Urinary bladder (tissue), 3 donors: ENCODE measurements at regions not wholly inside any gene's neighbourhood (a gene's known extent, or its start where the extent isn't known, plus 50 kb on each side); places are given as distances from the start of the nearest gene placed in this dataset.
"Not testable (repeated sequence)": the region's sequence is repeated elsewhere in the genome, so short reads cannot be mapped to it uniquely, and the experiment has no call there.

Experiments
- DNase-seq: peaks from one replicate; pipeline ENCODE4 v3.0.0-alpha.2; 2015; ENCODE audit errors: extremely low spot score
- H3K27ac ChIP-seq: one replicate; pipeline ENCODE4 v1.5.1; 2013; ENCODE audit warnings: low read depth, mild to moderate bottlenecking, moderate library complexity
- H3K36me3 ChIP-seq: one replicate; pipeline ENCODE4 v1.6.1; 2013; ENCODE audit warnings: mild to moderate bottlenecking, moderate library complexity; ENCODE audit not compliant: insufficient read depth
- H3K4me1 ChIP-seq: one replicate; pipeline ENCODE4 v1.6.1; 2013; ENCODE audit warnings: mild to moderate bottlenecking, moderate library complexity; ENCODE audit not compliant: insufficient read depth
- H3K4me3 ChIP-seq: one replicate; pipeline ENCODE4 v1.5.1; 2013; ENCODE audit warnings: low read depth, low read length
- WGBS: extraction: QIAGEN DNeasy Blood & Tissue Kit; methylation state at CpG from one replicate; pipeline ENCODE4 v1.1.7; 2013; 5-methylcytosine and 5-hydroxymethylcytosine counted together
- donor health status: healthy with polysubstance abuse.
- donor health status: healthy.

DNA sequence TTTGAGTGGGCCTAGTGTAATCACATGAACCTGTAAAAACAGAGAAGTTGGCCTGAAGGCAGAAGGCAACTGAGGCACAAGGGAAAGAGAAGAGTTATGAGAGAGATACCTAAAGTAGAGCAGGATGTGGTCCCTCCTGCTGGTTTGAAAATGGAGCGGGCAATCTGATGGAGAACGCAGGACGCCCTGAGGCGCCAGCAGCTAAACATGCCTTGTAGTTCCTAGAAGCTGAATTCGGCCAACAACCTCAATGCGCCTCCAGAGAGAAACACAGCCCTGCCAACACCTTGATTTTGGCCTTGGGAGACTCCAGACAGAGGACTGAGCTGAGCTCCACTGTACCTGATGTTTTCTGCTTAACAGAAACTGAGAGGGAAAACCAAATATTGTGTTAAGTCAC, 469.9 kb downstream of the SOCS6 start:
- Histone ChIP-seq H3K4me1 (no peaks in the 10 kb centered on the region), H3K4me3 (no peak overlapping the region), H3K36me3 (no peaks in the 10 kb centered on the region), H3K27ac (no peak overlapping the region)
- WGBS = 92% methylated on average over 6 of the region's 6 CpGs
- DNase-seq = no peak

DNA sequence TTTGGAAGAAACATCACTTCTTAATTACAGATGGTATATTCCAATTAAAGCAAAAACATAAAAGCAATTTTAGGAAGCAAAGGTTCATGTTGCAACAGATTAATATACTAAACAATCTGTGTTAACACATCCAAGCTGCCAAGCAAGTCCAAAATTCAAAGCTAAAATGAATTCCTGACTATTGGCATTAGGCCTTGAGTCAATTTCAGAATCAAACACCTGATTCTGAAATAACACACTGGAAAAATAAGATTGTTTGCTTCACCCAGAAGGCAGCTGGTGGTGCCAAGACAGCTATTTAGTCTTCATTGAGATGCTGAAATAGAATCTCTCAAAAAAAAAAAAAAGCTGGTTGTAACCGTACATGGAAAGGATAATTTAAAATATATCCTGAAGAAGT, 465.6 kb downstream of the SOCS6 start:
- no peaks in the 10 kb centered on the region for H3K36me3 ChIP-seq
- 90% methylated on average over 1 of the region's 1 CpG for WGBS
- H3K4me3 ChIP-seq = no peak overlapping the region
- no peak for DNase-seq
- no peak overlapping the region for H3K27ac ChIP-seq
- H3K4me1 ChIP-seq = no peaks in the 10 kb centered on the region

GRCh38 chr18:70732916-70733315, 444.1 kb downstream of the SOCS6 start:
- Histone ChIP-seq H3K36me3 (no peaks in the 10 kb centered on the region), H3K27ac (no peak overlapping the region), H3K4me1 (no peaks in the 10 kb centered on the region), H3K4me3 (no peak overlapping the region)
- 77% methylated on average over 4 of the region's 4 CpGs for WGBS
- no peak for DNase-seq

DNA sequence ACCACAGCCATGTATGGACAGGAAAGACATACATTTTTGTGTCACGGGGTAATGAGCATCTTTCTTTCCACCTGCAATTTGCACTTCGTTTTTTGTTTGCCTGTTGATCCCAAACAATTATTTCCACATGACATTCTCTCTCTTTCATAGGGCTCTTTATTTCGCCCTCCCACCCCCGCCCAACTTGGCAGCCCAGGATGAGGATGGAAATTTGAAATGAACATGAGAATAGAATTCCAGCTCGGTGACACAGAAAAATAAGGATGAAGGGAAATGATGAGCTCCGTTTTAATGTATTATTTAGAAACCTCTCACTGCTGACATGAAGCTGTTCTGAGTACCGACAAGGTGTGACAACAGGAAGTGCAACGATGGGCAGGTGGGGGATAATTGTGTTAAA, 443.3 kb downstream of the SOCS6 start:
- H3K4me3 ChIP-seq = no peak overlapping the region
- H3K4me1 ChIP-seq = no peaks in the 10 kb centered on the region
- no peaks in the 10 kb centered on the region for H3K36me3 ChIP-seq
- 73% methylated on average over 8 of the region's 8 CpGs for WGBS
- no peak for DNase-seq
- no peak overlapping the region for H3K27ac ChIP-seq

DNA sequence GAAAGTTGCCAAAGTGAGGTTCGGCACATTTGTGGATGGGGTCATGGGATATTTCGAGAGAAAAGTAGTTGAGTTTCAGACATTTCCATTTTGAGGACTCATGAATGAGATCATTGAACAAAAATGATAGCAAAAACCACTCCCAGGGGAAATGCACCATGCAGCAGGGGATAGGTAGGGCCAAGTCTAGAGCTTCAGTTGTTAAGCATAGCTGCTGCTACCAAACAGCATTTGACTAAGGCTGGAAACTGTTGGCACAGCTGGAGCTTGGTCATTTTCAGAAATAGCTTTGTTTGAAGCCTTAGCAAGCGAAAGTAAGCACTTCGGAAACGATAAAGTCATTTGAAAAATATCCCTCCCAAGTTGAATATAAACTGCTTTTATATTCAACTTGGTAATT, 431.8 kb downstream of the SOCS6 start:
- H3K4me3 ChIP-seq = no peak overlapping the region
- DNase-seq = no peak
- 85% methylated on average over 5 of the region's 5 CpGs for WGBS

GRCh38 chr18:70709720-70710119, 420.9 kb downstream of the SOCS6 start:
- H3K4me1 ChIP-seq = no peaks in the 10 kb centered on the region
- 75% methylated on average over 3 of the region's 3 CpGs for WGBS
- H3K27ac ChIP-seq = no peak overlapping the region
- H3K36me3 ChIP-seq = no peaks in the 10 kb centered on the region
- DNase-seq = no peak
- H3K4me3 ChIP-seq = no peak overlapping the region

More for the DNA sequence above, 431.8 kb downstream of the SOCS6 start:
- Histone ChIP-seq H3K36me3 (no peaks in the 10 kb centered on the region), H3K27ac (no peak overlapping the region), H3K4me1 (no peaks in the 10 kb centered on the region)

DNA sequence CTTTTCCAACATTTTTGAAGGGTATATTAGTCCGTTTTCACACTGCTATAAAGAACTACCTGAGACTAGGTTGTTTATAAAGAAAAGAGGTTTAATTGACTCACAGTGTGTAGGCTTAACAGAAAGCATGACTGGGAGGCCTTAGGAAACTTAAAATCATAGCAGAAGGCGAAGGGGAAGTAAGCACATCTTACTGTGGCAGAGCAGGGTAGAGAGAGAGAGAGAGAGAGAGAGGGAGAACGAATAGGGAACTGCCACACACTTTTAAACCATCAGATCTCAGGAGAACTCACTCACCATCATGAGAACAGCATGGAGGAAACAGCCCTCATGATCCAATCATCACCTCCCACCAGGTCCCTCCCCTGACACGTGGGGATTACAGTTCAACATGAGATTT, 420.3 kb downstream of the SOCS6 start:
- H3K36me3 ChIP-seq = no peaks in the 10 kb centered on the region
- WGBS = 56% methylated on average over 4 of the region's 4 CpGs
- H3K4me3 ChIP-seq = no peak overlapping the region
- DNase-seq = no peak
- no peak overlapping the region for H3K27ac ChIP-seq
- no peaks in the 10 kb centered on the region for H3K4me1 ChIP-seq

- no peak overlapping the region for H3K4me3 ChIP-seq
- DNase-seq = no peak
- no peak overlapping the region for H3K27ac ChIP-seq
- H3K36me3 ChIP-seq = no peaks in the 10 kb centered on the region
- H3K4me1 ChIP-seq = no peaks in the 10 kb centered on the region
- WGBS = 65% methylated on average over 3 of the region's 3 CpGs
These were observed 417.1 kb downstream of the SOCS6 start for GRCh38 chr18:70705831-70706416.

DNA sequence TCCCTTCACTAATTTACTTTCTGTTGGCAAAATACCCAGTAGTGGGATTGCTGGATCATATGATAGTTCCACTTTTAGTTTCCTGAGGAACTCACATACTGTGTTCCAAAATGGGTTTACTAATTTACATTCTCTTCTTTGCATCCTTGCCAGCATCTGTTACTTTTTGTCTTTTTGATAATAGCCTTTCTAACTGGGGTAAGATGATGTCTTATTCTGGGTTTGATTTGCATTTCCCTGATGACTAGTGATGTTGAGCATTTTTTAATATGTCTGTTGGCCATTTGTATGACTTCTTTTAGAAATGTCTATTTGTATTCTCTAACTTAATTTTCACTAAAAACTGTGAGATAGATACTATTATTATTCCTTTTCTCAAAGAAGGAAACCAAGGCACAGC, 411.7 kb downstream of the SOCS6 start:
- Histone ChIP-seq H3K27ac (no peak overlapping the region), H3K4me1 (no peaks in the 10 kb centered on the region), H3K36me3 (no peaks in the 10 kb centered on the region), H3K4me3 (no peak overlapping the region)
- DNase-seq = no peak

GRCh38 chr18:70698574-70698973, 409.7 kb downstream of the SOCS6 start:
- DNase-seq = no peak
- Histone ChIP-seq H3K4me3 (no peak overlapping the region), H3K4me1 (no peaks in the 10 kb centered on the region), H3K27ac (no peak overlapping the region), H3K36me3 (no peaks in the 10 kb centered on the region)
- WGBS = 90% methylated on average over 3 of the region's 3 CpGs

DNA sequence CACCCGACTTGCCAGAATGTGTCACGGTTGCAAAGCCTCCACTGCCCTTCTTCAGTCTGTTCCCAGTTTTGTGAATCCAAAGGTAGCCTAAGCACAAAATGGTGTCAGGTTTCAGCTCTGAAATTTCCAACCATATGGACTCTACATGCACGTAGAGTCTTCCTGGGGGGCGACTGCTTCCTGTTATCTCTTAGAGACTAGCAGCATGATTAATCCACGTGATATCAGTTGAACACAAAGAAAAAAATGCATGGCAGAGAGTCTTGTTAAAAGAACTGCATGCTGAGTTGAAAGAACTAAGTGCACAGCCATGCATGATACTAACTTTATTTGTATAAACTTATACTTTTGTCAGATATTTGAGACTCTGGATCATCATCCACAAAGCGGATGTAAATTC, 404.4 kb downstream of the SOCS6 start:
- 25% methylated on average over 6 of the region's 6 CpGs for WGBS
- no peak for DNase-seq
- H3K27ac ChIP-seq = no peak overlapping the region
- H3K36me3 ChIP-seq = no peaks in the 10 kb centered on the region
- H3K4me1 ChIP-seq = no peaks in the 10 kb centered on the region
- no peak overlapping the region for H3K4me3 ChIP-seq

DNA sequence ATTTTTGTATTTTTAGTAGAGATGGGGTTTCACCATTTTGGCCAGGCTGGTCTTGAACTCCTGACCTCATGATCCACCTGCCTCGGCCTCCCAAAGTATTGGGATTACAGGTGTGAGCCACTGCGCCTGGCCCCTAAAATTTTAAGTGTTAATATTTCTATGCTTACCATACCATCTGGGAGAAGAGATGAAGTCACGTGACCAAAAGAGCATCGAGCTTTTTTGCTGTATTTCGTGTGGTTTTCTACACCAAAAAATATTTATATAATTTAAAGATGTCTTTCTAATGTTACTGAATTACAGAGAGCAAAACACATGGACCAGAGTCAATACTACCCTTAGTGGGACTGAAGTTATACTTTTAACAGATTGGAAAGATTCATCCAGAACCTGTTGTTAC, 400.9 kb downstream of the SOCS6 start:
- not testable (repeated sequence) for DNase-seq, H3K27ac ChIP-seq, H3K36me3 ChIP-seq, H3K4me1 ChIP-seq, H3K4me3 ChIP-seq
- WGBS = 76% methylated on average over 5 of the region's 5 CpGs

DNA sequence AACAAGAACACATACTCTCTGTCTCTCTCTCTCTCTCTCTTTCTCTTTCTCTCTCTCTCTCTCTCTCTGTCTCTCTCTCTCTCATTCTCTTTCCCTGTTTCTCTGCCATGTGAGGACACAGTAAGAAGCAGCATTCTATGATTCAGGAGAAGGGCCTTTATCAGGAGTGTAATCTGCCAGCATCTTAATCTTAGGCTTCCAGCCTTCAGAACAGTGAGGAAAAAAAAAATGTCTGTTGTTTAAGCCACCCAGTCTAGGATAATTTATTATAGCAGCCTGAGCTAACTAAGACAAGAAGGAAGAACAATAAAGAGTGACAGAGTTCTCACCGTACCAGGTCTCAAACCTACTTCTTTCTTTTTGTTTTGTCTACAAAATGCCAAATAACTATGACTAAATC, 399.4 kb downstream of the SOCS6 start:
- Histone ChIP-seq H3K27ac (no peak overlapping the region), H3K4me1 (no peaks in the 10 kb centered on the region), H3K4me3 (no peak overlapping the region), H3K36me3 (no peaks in the 10 kb centered on the region)
- DNase-seq = no peak
- WGBS = 24% methylated on average over 1 of the region's 1 CpG

- H3K4me1 ChIP-seq = no peaks in the 10 kb centered on the region
- 96% methylated on average over 2 of the region's 2 CpGs for WGBS
- no peak for DNase-seq
- no peak overlapping the region for H3K27ac ChIP-seq
- H3K4me3 ChIP-seq = no peak overlapping the region
- no peaks in the 10 kb centered on the region for H3K36me3 ChIP-seq
These were observed 396.0 kb downstream of the SOCS6 start for GRCh38 chr18:70684821-70685220.

GRCh38 chr18:70683263-70683662, 394.4 kb downstream of the SOCS6 start:
- no peak overlapping the region for H3K4me3 ChIP-seq
- no peaks in the 10 kb centered on the region for H3K36me3 ChIP-seq
- H3K27ac ChIP-seq = no peak overlapping the region
- WGBS = 74% methylated on average over 5 of the region's 5 CpGs
- H3K4me1 ChIP-seq = no peaks in the 10 kb centered on the region
- DNase-seq = no peak
